IMR-90 (cell line): ENCODE measurements at regions not wholly inside any gene's neighbourhood (a gene's known extent, or its start where the extent isn't known, plus 50 kb on each side); places are given as distances from the start of the nearest gene placed in this dataset.

Experiments
- ATAC-seq: fragments of 200-7000 bp; cut with Tn5 transposase; 2 replicates; pipeline ENCODE4 v1.9.1; 2020; ENCODE audit warnings: low read depth, mild to moderate bottlenecking, moderate library complexity
- BruUV-seq: library from RNA; stranded (reverse); fragments of 400-500 nt; replicated peaks from 2 replicates; lab custom pipeline; 2021; lab: Mats Ljungman, UMichigan
- CTCF ChIA-PET: fragments of 300-600 bp; formaldehyde crosslinking; extraction: SDS; loops from one replicate; lab custom pipeline; 2021; ENCODE audit warnings: antibody characterized with exemption; lab: Yijun Ruan, JAX
- POLR2A ChIA-PET: fragments of 300-600 bp; sonication (Branson Sonifier 250); formaldehyde crosslinking; loops from one replicate; lab custom pipeline; 2022; ENCODE audit warnings: antibody characterized with exemption; ENCODE audit not compliant: unreplicated experiment; lab: Charles Lee
- DNase-seq: peaks from one replicate; pipeline ENCODE4 v3.0.0; 2013
- H2AFZ ChIP-seq: replicated peaks from 2 replicates; pipeline ENCODE3; 2013; ENCODE audit warnings: low read length, mild to moderate bottlenecking; ENCODE audit not compliant: poor library complexity
- H2AK5ac ChIP-seq: 2 replicates; pipeline ENCODE4 v1.6.1; 2013; ENCODE audit warnings: low read depth, low read length, inconsistent platforms
- H2AK9ac ChIP-seq: replicated peaks from 2 replicates; pipeline ENCODE3; 2013; ENCODE audit warnings: mild to moderate bottlenecking, low read depth, low read length, moderate library complexity; ENCODE audit not compliant: poor library complexity
- H2BK120ac ChIP-seq: 2 replicates; pipeline ENCODE4 v1.6.1; 2013; ENCODE audit warnings: low read depth, low read length, inconsistent platforms
- H2BK15ac ChIP-seq: 3 replicates; pipeline ENCODE4 v1.6.1; 2013; ENCODE audit warnings: low read depth, low read length, inconsistent platforms
- H2BK20ac ChIP-seq: 2 replicates; pipeline ENCODE4 v1.6.1; 2013; ENCODE audit warnings: low read depth, mild to moderate bottlenecking, inconsistent platforms, low read length, moderate library complexity
- H2BK5ac ChIP-seq: 2 replicates; pipeline ENCODE4 v1.6.1; 2013; ENCODE audit warnings: mild to moderate bottlenecking, low read depth, low read length, inconsistent platforms; ENCODE audit not compliant: poor library complexity, severe bottlenecking
- H3K14ac ChIP-seq: replicated peaks from 2 replicates; pipeline ENCODE4 v1.6.1; 2013; ENCODE audit warnings: low read depth, low read length, inconsistent platforms
- H3K18ac ChIP-seq: 2 replicates; pipeline ENCODE4 v1.6.1; 2013; ENCODE audit warnings: low read depth, low read length, control low read depth
- H3K23ac ChIP-seq: 2 replicates; pipeline ENCODE4 v1.6.1; 2013; ENCODE audit warnings: low read depth, low read length, inconsistent platforms
- H3K27ac ChIP-seq: 2 replicates; pipeline ENCODE4 v1.5.1; 2013; ENCODE audit warnings: mild to moderate bottlenecking, control low read depth, low read length; ENCODE audit not compliant: insufficient read depth
- H3K27me3 ChIP-seq: 2 replicates; pipeline ENCODE4 v1.6.1; 2013; ENCODE audit warnings: low read length; ENCODE audit not compliant: control insufficient read depth, insufficient read depth
- H3K36me3 ChIP-seq: 2 replicates; pipeline ENCODE4 v1.6.1; 2013; ENCODE audit warnings: low read length, mixed read lengths; ENCODE audit not compliant: control insufficient read depth, insufficient read depth
- H3K4ac ChIP-seq: 2 replicates; pipeline ENCODE4 v1.6.1; 2013; ENCODE audit warnings: low read depth, low read length, inconsistent platforms
- H3K4me1 ChIP-seq: 2 replicates; pipeline ENCODE4 v1.6.1; 2013; ENCODE audit warnings: low read length, mixed read lengths; ENCODE audit not compliant: control insufficient read depth, insufficient read depth
- H3K4me2 ChIP-seq: 2 replicates; pipeline ENCODE4 v1.6.1; 2013; ENCODE audit warnings: low read depth, mild to moderate bottlenecking, control low read depth, low read length, moderate library complexity
- H3K4me3 ChIP-seq: 2 replicates; pipeline ENCODE4 v1.5.1; 2013; ENCODE audit warnings: low read depth, mild to moderate bottlenecking, control low read depth, low read length, moderate library complexity; ENCODE audit not compliant: insufficient read depth
- H3K56ac ChIP-seq: 2 replicates; pipeline ENCODE4 v1.6.1; 2013; ENCODE audit warnings: low read length, inconsistent platforms; ENCODE audit not compliant: insufficient read depth; ENCODE audit errors: extremely low read depth
- H3K79me1 ChIP-seq, 2 experiments: 2 replicates each; pipeline ENCODE4 v1.6.1; 2013; ENCODE audit warnings: low read length in 2 of 2, inconsistent platforms in 1 of 2, low read depth in 1 of 2
- H3K9ac ChIP-seq: 2 replicates; pipeline ENCODE4 v1.6.1; 2013; ENCODE audit warnings: low read depth, low read length, control low read depth
- H3K9me1 ChIP-seq: 2 replicates; pipeline ENCODE4 v1.6.1; 2013; ENCODE audit warnings: low read length, inconsistent platforms; ENCODE audit not compliant: insufficient read depth
- H3K9me3 ChIP-seq: 2 replicates; pipeline ENCODE4 v1.6.1; 2013; ENCODE audit warnings: low read length; ENCODE audit not compliant: control insufficient read depth, insufficient read depth
- H4K20me1 ChIP-seq: 2 replicates; pipeline ENCODE4 v1.6.1; 2013; ENCODE audit warnings: low read length, inconsistent platforms; ENCODE audit not compliant: insufficient read depth
- H4K5ac ChIP-seq: 2 replicates; pipeline ENCODE4 v1.6.1; 2013; ENCODE audit warnings: mild to moderate bottlenecking, low read depth, low read length, control low read depth
- H4K8ac ChIP-seq, 2 experiments: 2 replicates each; pipeline ENCODE4 v1.6.1; 2013; ENCODE audit warnings: low read depth in 2 of 2, low read length in 2 of 2, control low read depth in 1 of 2, inconsistent platforms in 1 of 2
- H4K91ac ChIP-seq: 2 replicates; pipeline ENCODE4 v1.6.1; 2013; ENCODE audit warnings: low read depth, low read length, inconsistent platforms; ENCODE audit not compliant: insufficient read depth
- CEBPB ChIP-seq: IDR thresholded peaks from 2 replicates; pipeline ENCODE4 v1.6.1; 2012; ENCODE audit warnings: low read depth, low read length, improper control_type of control experiment
- CHD1 ChIP-seq: IDR thresholded peaks from 2 replicates; pipeline ENCODE4 v1.6.1; 2012; ENCODE audit warnings: low read depth, low read length, improper control_type of control experiment
- MAFK ChIP-seq: IDR thresholded peaks from 2 replicates; pipeline ENCODE4 v1.6.1; 2012; ENCODE audit warnings: low read depth, low read length, improper control_type of control experiment
- MAZ ChIP-seq: IDR thresholded peaks from 2 replicates; pipeline ENCODE4 v1.6.1; 2012; ENCODE audit warnings: low read depth, mild to moderate bottlenecking, low read length, improper control_type of control experiment, moderate library complexity, borderline replicate concordance
- MXI1 ChIP-seq: IDR thresholded peaks from 2 replicates; pipeline ENCODE4 v1.6.1; 2012; ENCODE audit warnings: low read depth, mild to moderate bottlenecking, low read length, moderate library complexity, borderline replicate concordance
- RAD21 ChIP-seq: IDR thresholded peaks from 2 replicates; pipeline ENCODE4 v1.6.1; 2012; ENCODE audit warnings: low read length, improper control_type of control experiment
- RCOR1 ChIP-seq: IDR thresholded peaks from 2 replicates; pipeline ENCODE4 v1.6.1; 2012; ENCODE audit warnings: mild to moderate bottlenecking, low read length, improper control_type of control experiment; ENCODE audit not compliant: insufficient replicate concordance
- SMC3 ChIP-seq: fragments of 150-350 bp; IDR thresholded peaks from 2 replicates; pipeline ENCODE4 v1.6.1; 2016; ENCODE audit warnings: low read depth, mild to moderate bottlenecking, antibody characterized with exemption, low read length, moderate library complexity
- USF2 ChIP-seq: fragments of 150-350 bp; IDR thresholded peaks from 2 replicates; pipeline ENCODE4 v1.6.1; 2017; ENCODE audit warnings: mild to moderate bottlenecking, antibody characterized with exemption, low read length, low read depth
- WGBS, 2 experiments: methylation state at CpG; one replicate each; pipeline versions ENCODE4 v1.1.5 to v1.1.7; 2013; ENCODE audit warnings: missing lambda C conversion rate in 2 of 2; ENCODE audit not compliant: insufficient read length in 1 of 2; ENCODE audit errors: extremely low coverage in 2 of 2; 5-methylcytosine and 5-hydroxymethylcytosine counted together
- dilution Hi-C: fragments of 300-500 bp; cut with HindIII; formaldehyde crosslinking; loops from one replicate; pipeline ENCODE4 v1.14.3; 2018; ENCODE audit warnings: low sequenced_read_pairs; ENCODE audit not compliant: unreplicated experiment
- in situ Hi-C: fragments of 300-500 bp; cut with MboI; formaldehyde crosslinking; loops from 3 replicates; pipeline ENCODE4 v1.14.3; 2019; ENCODE audit warnings: low sequenced_read_pairs, inconsistent platforms, mixed read lengths
- intact Hi-C: fragments of 100-400 bp; cut with micrococcal nuclease; formaldehyde crosslinking; loops from 2 replicates; pipeline ENCODE4 v1.10.0; 2022

- Histone ChIP-seq H3K36me3 (no peaks in the 10 kb centered on the region), H3K18ac (no peak overlapping the region), H3K4ac (no peak overlapping the region), H3K9me3 (peaks cover 4% of the 10 kb centered on the region), H3K9me1 (no peaks in the 10 kb centered on the region), H3K9ac (no peak overlapping the region), H2BK20ac (no peak overlapping the region), H2BK120ac (no peak overlapping the region), H2AK9ac (no peak overlapping the region), H2AK5ac (no peak overlapping the region), H3K79me1 (no peaks in the 10 kb centered on the region), H3K27ac (no peak overlapping the region), H4K91ac (no peak overlapping the region), H3K14ac (no peak overlapping the region), H3K27me3 (no peaks in the 10 kb centered on the region), H3K4me3 (no peak overlapping the region), H3K23ac (no peak overlapping the region), H3K56ac (no peak overlapping the region), H3K4me2 (no peak overlapping the region), H4K20me1 (no peaks in the 10 kb centered on the region), H3K4me1 (no peaks in the 10 kb centered on the region), H2BK15ac (no peak overlapping the region), H4K8ac (no peak overlapping the region), H2BK5ac (no peak overlapping the region), H4K5ac (no peak overlapping the region), H2AFZ (no peak overlapping the region)
- BruUV-seq, result no TSS peak
- no CpG with 5 or more reads among the region's 2 CpGs for WGBS, 2 experiments
- ChIA-PET POLR2A (no interaction called here), CTCF (no interaction called here)
- ATAC-seq, result no peak
- DNase-seq, result no peak
- TF ChIP-seq MAFK (no peak), MXI1 (no peak), RCOR1 (no peak), MAZ (no peak), CHD1 (no peak), RAD21 (no peak), SMC3 (no peak), USF2 (no peak), CEBPB (no peak)
- in situ Hi-C loops, result no loop called here
- dilution Hi-C loops, result no loop called here
- intact Hi-C loops, result no loop called here
Observed at GRCh38 chr6:104068281-104068680, 791.4 kb downstream of the HACE1 start.
